HG03439 (cell line): ENCODE measurements at regions not wholly inside any gene's neighbourhood (a gene's known extent, or its start where the extent isn't known, plus 50 kb on each side); places are given as distances from the start of the nearest gene placed in this dataset.

Experiments used
- ATAC-seq: cut with Tn5 transposase; IDR thresholded peaks from one replicate; pipeline ENCODE4 v1.9.1; 2021; ENCODE audit warnings: mild to moderate bottlenecking, moderate library complexity; ENCODE audit not compliant: unreplicated experiment

- no peak for ATAC-seq
Observed at GRCh38 chr3:144358191-144358590, 386.6 kb downstream of the DIPK2A start.

- ATAC-seq = no peak
Observed at GRCh38 chr3:144361002-144361401, 389.4 kb downstream of the DIPK2A start.

- ATAC-seq = no peak
Observed at GRCh38 chr3:144362126-144362525, 390.5 kb downstream of the DIPK2A start.

GRCh38 chr3:144363856-144364255 is 392.2 kb downstream of the DIPK2A start:
- no peak for ATAC-seq

GRCh38 chr3:144364737-144365136 is 393.1 kb downstream of the DIPK2A start:
- no peak for ATAC-seq

GRCh38 chr3:144369129-144369879 is 397.7 kb downstream of the DIPK2A start:
- ATAC-seq = no peak

GRCh38 chr3:144375088-144375487 is 403.5 kb downstream of the DIPK2A start:
- ATAC-seq = no peak

- no peak for ATAC-seq
Observed at GRCh38 chr3:144380849-144381248, 409.2 kb downstream of the DIPK2A start.

GRCh38 chr3:144381607-144382006 is 410.0 kb downstream of the DIPK2A start:
- no peak for ATAC-seq

GRCh38 chr3:144384241-144384979 is 412.8 kb downstream of the DIPK2A start:
- ATAC-seq = no peak

GRCh38 chr3:144390786-144391185 is 419.2 kb downstream of the DIPK2A start:
- ATAC-seq = no peak

GRCh38 chr3:144391236-144391635 is 419.6 kb downstream of the DIPK2A start:
- no peak for ATAC-seq

- no peak for ATAC-seq
Observed at GRCh38 chr3:144394032-144394431, 422.4 kb downstream of the DIPK2A start.

- no peak for ATAC-seq
Observed at GRCh38 chr3:144402430-144402829, 430.8 kb downstream of the DIPK2A start.

- ATAC-seq = no peak
Observed at GRCh38 chr3:144403040-144403457, 431.4 kb downstream of the DIPK2A start.

GRCh38 chr3:144407335-144407734 is 435.7 kb downstream of the DIPK2A start:
- ATAC-seq = no peak

- no peak for ATAC-seq
Observed at GRCh38 chr3:144409319-144409718, 437.7 kb downstream of the DIPK2A start.

GRCh38 chr3:144413068-144413467 is 441.4 kb downstream of the DIPK2A start:
- ATAC-seq = no peak

GRCh38 chr3:144415492-144415891 is 443.9 kb downstream of the DIPK2A start:
- ATAC-seq = no peak

GRCh38 chr3:144424606-144425005 is 453.0 kb downstream of the DIPK2A start:
- ATAC-seq = no peak

- ATAC-seq = no peak
Observed at GRCh38 chr3:144426366-144426765, 454.7 kb downstream of the DIPK2A start.

- ATAC-seq = no peak
Observed at GRCh38 chr3:144426967-144427366, 455.3 kb downstream of the DIPK2A start.
